ENCODE measurements at regions not wholly inside any gene's neighbourhood (a gene's known extent, or its start where the extent isn't known, plus 50 kb on each side); places are given as distances from the start of the nearest gene placed in this dataset.

DNA sequence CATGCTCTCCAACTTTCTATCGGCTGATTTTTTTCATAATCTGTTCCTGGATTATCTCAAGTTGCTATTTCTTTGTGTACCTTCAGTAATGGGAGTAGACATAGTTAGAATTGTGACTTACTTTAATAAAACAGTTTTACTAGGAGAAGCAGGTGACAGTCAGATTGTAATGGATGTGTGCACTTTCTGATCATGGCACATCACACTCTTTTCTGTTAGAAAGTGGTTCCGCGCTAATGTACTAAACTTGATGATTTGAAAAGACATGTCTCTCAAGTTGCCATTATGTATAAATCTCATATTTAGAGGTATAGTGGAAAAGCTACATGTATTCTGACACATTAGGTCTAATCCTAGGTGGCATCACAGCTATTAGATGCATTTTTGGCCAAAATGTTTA lies 121.3 kb upstream of the CDH8 start:
- Histone ChIP-seq H3K36me3 (ENCODE audit: control insufficient read depth, insufficient read depth, low read length) (no peaks in the 10 kb centered on the region), H3K9me3 (no peaks in the 10 kb centered on the region), H3K27me3 (replicated peaks; ENCODE audit: control insufficient read depth, insufficient read depth, low read length) (no peaks in the 10 kb centered on the region), H3K4me3 (ENCODE audit: low read depth, low read length) (no peak overlapping the region), H3K4me1 (no peaks in the 10 kb centered on the region)
- BruUV-seq (replicated peaks): no TSS peak
- intact Hi-C loops (cut with micrococcal nuclease; ENCODE audit: unreplicated experiment): no loop called here
- POLR2A ChIA-PET: no interaction called here
- no peaks in the 10 kb centered on the region for H3K4me1 Mint-ChIP-seq (ENCODE audit: low read depth, unreplicated experiment)
- no peaks in the 10 kb centered on the region for H3K9me3 Mint-ChIP-seq (ENCODE audit: unreplicated experiment)
- H3K27ac Mint-ChIP-seq (ENCODE audit: unreplicated experiment): no peak overlapping the region
- no peaks in the 10 kb centered on the region for H3K36me3 Mint-ChIP-seq (ENCODE audit: insufficient read depth, unreplicated experiment)
- peaks cover 6% of the 10 kb centered on the region for H3K27me3 Mint-ChIP-seq (ENCODE audit: insufficient read depth, unreplicated experiment)
- CTCF ChIA-PET: no interaction called here
- H3K4me3 Mint-ChIP-seq (ENCODE audit: unreplicated experiment): no peak overlapping the region
- DNase-seq: no peak
- TF ChIP-seq, protein P1, sequence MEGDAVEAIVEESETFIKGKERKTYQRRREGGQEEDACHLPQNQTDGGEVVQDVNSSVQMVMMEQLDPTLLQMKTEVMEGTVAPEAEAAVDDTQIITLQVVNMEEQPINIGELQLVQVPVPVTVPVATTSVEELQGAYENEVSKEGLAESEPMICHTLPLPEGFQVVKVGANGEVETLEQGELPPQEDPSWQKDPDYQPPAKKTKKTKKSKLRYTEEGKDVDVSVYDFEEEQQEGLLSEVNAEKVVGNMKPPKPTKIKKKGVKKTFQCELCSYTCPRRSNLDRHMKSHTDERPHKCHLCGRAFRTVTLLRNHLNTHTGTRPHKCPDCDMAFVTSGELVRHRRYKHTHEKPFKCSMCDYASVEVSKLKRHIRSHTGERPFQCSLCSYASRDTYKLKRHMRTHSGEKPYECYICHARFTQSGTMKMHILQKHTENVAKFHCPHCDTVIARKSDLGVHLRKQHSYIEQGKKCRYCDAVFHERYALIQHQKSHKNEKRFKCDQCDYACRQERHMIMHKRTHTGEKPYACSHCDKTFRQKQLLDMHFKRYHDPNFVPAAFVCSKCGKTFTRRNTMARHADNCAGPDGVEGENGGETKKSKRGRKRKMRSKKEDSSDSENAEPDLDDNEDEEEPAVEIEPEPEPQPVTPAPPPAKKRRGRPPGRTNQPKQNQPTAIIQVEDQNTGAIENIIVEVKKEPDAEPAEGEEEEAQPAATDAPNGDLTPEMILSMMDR (IDR thresholded peaks at IDR 0.05; ENCODE audit: insufficient read depth in 1 of 2, low read depth in 1 of 2, low read length in 1 of 2, severe bottlenecking in 1 of 2, unreplicated experiment in 1 of 2): no peak

DNA sequence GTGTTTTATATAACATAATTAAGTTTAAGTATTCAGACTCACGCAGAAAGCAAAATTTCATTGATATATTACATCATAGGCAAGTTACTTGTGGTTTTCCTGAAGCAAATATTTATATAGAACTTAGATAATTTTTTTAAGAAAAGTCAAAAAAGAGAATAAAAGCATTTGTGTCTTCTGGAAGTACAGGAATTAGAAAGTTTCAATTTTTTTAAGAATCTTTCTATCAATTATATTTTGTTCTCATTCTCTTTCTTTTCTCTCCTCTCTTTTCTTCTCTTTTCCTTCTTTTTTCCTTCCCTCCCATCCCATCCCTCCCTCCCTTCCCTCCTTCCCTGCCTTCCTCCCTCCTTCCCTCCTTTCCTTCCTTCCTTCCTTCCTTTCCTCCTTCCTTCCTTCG lies 120.7 kb upstream of the CDH8 start:
- ChIA-PET POLR2A (no interaction called here), CTCF (no interaction called here)
- no peak overlapping the region for H3K4me3 ChIP-seq (ENCODE audit: low read depth, low read length)
- peaks cover 6% of the 10 kb centered on the region for H3K27me3 Mint-ChIP-seq (ENCODE audit: insufficient read depth, unreplicated experiment)
- H3K27me3 ChIP-seq (replicated peaks; ENCODE audit: control insufficient read depth, insufficient read depth, low read length): no peaks in the 10 kb centered on the region
- no peaks in the 10 kb centered on the region for H3K36me3 Mint-ChIP-seq (ENCODE audit: insufficient read depth, unreplicated experiment)
- no peak overlapping the region for H3K4me3 Mint-ChIP-seq (ENCODE audit: unreplicated experiment)
- H3K4me1 Mint-ChIP-seq (ENCODE audit: low read depth, unreplicated experiment): no peaks in the 10 kb centered on the region
- no peaks in the 10 kb centered on the region for H3K36me3 ChIP-seq (ENCODE audit: control insufficient read depth, insufficient read depth, low read length)
- DNase-seq: no peak
- intact Hi-C loops (cut with micrococcal nuclease; ENCODE audit: unreplicated experiment): no loop called here
- no peaks in the 10 kb centered on the region for H3K9me3 ChIP-seq
- no peaks in the 10 kb centered on the region for H3K4me1 ChIP-seq
- no peaks in the 10 kb centered on the region for H3K9me3 Mint-ChIP-seq (ENCODE audit: unreplicated experiment)
- TF ChIP-seq, protein P1 (IDR thresholded peaks at IDR 0.05; ENCODE audit: insufficient read depth in 1 of 2, low read depth in 1 of 2, low read length in 1 of 2, severe bottlenecking in 1 of 2, unreplicated experiment in 1 of 2): no peak
- no peak overlapping the region for H3K27ac Mint-ChIP-seq (ENCODE audit: unreplicated experiment)
- BruUV-seq (replicated peaks): no TSS peak

DNA sequence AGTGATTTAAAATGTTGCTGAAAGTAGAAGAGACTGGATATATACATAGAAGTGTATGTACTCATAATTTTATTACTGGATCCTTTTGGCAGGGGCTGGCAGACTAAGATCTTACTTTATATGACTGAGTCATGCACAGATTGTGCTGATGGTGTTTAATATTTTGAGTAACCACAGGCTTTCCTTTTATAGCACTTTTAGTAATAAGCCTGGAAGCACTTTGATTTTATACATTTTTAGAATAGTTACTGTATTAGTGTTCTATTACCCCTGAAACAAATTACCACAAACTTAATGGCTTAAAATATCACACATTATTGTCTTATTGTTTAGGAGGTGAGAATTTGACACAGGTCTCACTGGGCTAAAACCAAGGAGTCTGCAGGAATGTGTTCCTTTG lies 113.4 kb upstream of the CDH8 start:
- H3K9me3 Mint-ChIP-seq (ENCODE audit: unreplicated experiment): no peaks in the 10 kb centered on the region
- Histone ChIP-seq H3K36me3 (ENCODE audit: control insufficient read depth, insufficient read depth, low read length) (no peaks in the 10 kb centered on the region), H3K4me1 (no peaks in the 10 kb centered on the region), H3K4me3 (ENCODE audit: low read depth, low read length) (no peak overlapping the region), H3K9me3 (no peaks in the 10 kb centered on the region), H3K27me3 (replicated peaks; ENCODE audit: control insufficient read depth, insufficient read depth, low read length) (no peaks in the 10 kb centered on the region)
- ChIA-PET CTCF (no interaction called here), POLR2A (no interaction called here)
- TF ChIP-seq, protein P1 (IDR thresholded peaks at IDR 0.05; ENCODE audit: insufficient read depth in 1 of 2, low read depth in 1 of 2, low read length in 1 of 2, severe bottlenecking in 1 of 2, unreplicated experiment in 1 of 2): no peak
- intact Hi-C loops (cut with micrococcal nuclease; ENCODE audit: unreplicated experiment): no loop called here
- no TSS peak for BruUV-seq (replicated peaks)
- H3K27ac Mint-ChIP-seq (ENCODE audit: unreplicated experiment): no peak overlapping the region
- H3K4me3 Mint-ChIP-seq (ENCODE audit: unreplicated experiment): no peak overlapping the region
- no peak for DNase-seq
- H3K27me3 Mint-ChIP-seq (ENCODE audit: insufficient read depth, unreplicated experiment): peaks cover 3% of the 10 kb centered on the region
- H3K4me1 Mint-ChIP-seq (ENCODE audit: low read depth, unreplicated experiment): no peaks in the 10 kb centered on the region
- no peaks in the 10 kb centered on the region for H3K36me3 Mint-ChIP-seq (ENCODE audit: insufficient read depth, unreplicated experiment)
